Peyer's patch (tissue), 4 donors: ENCODE measurements at regions not wholly inside any gene's neighbourhood (a gene's known extent, or its start where the extent isn't known, plus 50 kb on each side); places are given as distances from the start of the nearest gene placed in this dataset.

Experiments used
- POLR2A ChIP-seq, 2 donors: fragments of 450-650 bp; IDR thresholded peaks; one replicate each; pipeline ENCODE4 v1.5.1; 2017; ENCODE audit warnings: antibody characterized with exemption in 2 of 2, mild to moderate bottlenecking in 2 of 2, moderate library complexity in 2 of 2
- TF ChIP-seq, protein P1 (sequence below), 6 experiments: fragments of 450-650 bp in 4 of 6; fragments of 200-600 bp in 2 of 6; sonication (generic) in 1 of 6; IDR thresholded peaks; one replicate each; pipeline ENCODE4 v1.5.1; 2017 to 2019; ENCODE audit warnings: antibody characterized with exemption in 6 of 6, mild to moderate bottlenecking in 3 of 6, moderate library complexity in 1 of 6

DNA sequence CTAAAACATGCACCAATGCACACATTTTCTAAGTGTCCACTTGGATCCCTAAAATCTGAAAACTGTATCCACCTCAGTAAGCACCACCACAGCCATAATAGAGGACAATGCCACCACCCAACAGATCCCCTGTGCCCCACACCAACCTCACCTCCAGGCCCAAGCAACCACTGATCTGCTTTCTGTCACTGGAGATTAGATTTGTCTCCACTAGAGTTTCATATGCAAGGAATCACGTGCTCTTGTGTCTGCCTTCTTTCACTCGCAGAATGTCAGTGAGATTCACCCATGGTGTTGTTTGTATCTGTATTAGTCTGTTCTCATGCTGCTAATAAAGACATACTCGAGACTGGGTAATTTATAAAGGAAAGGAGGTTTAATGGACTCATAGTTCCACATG, 216.1 kb upstream of the WWC1 start:
- TF ChIP-seq, protein P1, sequence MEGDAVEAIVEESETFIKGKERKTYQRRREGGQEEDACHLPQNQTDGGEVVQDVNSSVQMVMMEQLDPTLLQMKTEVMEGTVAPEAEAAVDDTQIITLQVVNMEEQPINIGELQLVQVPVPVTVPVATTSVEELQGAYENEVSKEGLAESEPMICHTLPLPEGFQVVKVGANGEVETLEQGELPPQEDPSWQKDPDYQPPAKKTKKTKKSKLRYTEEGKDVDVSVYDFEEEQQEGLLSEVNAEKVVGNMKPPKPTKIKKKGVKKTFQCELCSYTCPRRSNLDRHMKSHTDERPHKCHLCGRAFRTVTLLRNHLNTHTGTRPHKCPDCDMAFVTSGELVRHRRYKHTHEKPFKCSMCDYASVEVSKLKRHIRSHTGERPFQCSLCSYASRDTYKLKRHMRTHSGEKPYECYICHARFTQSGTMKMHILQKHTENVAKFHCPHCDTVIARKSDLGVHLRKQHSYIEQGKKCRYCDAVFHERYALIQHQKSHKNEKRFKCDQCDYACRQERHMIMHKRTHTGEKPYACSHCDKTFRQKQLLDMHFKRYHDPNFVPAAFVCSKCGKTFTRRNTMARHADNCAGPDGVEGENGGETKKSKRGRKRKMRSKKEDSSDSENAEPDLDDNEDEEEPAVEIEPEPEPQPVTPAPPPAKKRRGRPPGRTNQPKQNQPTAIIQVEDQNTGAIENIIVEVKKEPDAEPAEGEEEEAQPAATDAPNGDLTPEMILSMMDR (IDR thresholded peaks at IDR 0.05), result no peak
- no peak for TF ChIP-seq POLR2A (IDR thresholded peaks at IDR 0.05)
